HepG2 (cell line): ENCODE measurements at regions not wholly inside any gene's neighbourhood (a gene's known extent, or its start where the extent isn't known, plus 50 kb on each side); places are given as distances from the start of the nearest gene placed in this dataset.

Source experiments
- ATAC-seq: fragments of 200-7000 bp; cut with Tn5 transposase; 3 replicates; pipeline ENCODE4 v1.9.1; 2020; ENCODE audit warnings: mild to moderate bottlenecking, moderate library complexity
- BruUV-seq: library from RNA; stranded (reverse); fragments of 400-500 nt; replicated peaks from 2 replicates; lab custom pipeline; 2021; lab: Mats Ljungman, UMichigan
- CTCF ChIA-PET: fragments of 300-600 bp; formaldehyde crosslinking; extraction: SDS; loops from one replicate; lab custom pipeline; 2021; ENCODE audit warnings: low total read pairs, inconsistent platforms, low intra/inter-chr PET ratio; lab: Yijun Ruan, JAX
- POLR2A ChIA-PET: fragments of 350-600 bp; sonication (Branson Sonifier 250); formaldehyde crosslinking; loops from one replicate; lab custom pipeline; 2020; ENCODE audit warnings: antibody characterized with exemption, inconsistent platforms; lab: Yijun Ruan, JAX
- DNase-seq: peaks from one replicate; pipeline ENCODE4 v3.0.0-alpha.2; 2015; ENCODE audit warnings: low spot score
- FAIRE-seq: peaks from 3 replicates; lab custom pipeline; 2011; peaks lifted over from hg19 to GRCh38; lab: Jason Lieb, UNC
- H2AFZ ChIP-seq: one replicate; pipeline ENCODE4 v1.6.1; 2011; ENCODE audit warnings: low read length, inconsistent platforms
- H3K27ac ChIP-seq: fragments of 300-600 bp; 3 replicates; pipeline ENCODE4 v1.8.0; 2011; ENCODE audit warnings: mixed run types, mild to moderate bottlenecking, mixed read lengths, low read length, inconsistent platforms; ENCODE audit not compliant: insufficient read depth; ENCODE audit errors: extremely low read length
- H3K27me3 ChIP-seq, 2 experiments: fragments of 200-600 bp in 1 of 2; 2 replicates in 1 of 2; 3 replicates in 1 of 2; pipeline versions ENCODE4 v1.6.0 to v1.8.0; 2011; ENCODE audit warnings: low read length in 2 of 2, mild to moderate bottlenecking in 2 of 2, moderate library complexity in 2 of 2, inconsistent platforms in 1 of 2; ENCODE audit not compliant: insufficient read depth in 2 of 2, control insufficient read depth in 1 of 2
- H3K36me3 ChIP-seq, 2 experiments: fragments of 200-600 bp in 1 of 2; replicated peaks in 1 of 2; 2 replicates in 1 of 2; 3 replicates in 1 of 2; pipeline versions ENCODE4 v1.5.1 to v1.8.0; 2011; ENCODE audit warnings: low read length in 2 of 2, inconsistent platforms in 1 of 2; ENCODE audit not compliant: insufficient read depth in 2 of 2, control insufficient read depth in 1 of 2
- H3K4me1 ChIP-seq: 2 replicates; pipeline ENCODE4 v1.5.1; 2012; ENCODE audit warnings: low read length, inconsistent platforms; ENCODE audit not compliant: insufficient read depth
- H3K4me2 ChIP-seq: 2 replicates; pipeline ENCODE4 v1.6.0; 2011; ENCODE audit warnings: low read depth, low read length, inconsistent platforms
- H3K4me3 ChIP-seq, 3 experiments: fragments of 200-600 bp in 1 of 3; sonication (generic), shearing (Covaris generic) in 1 of 3; replicated peaks in 1 of 3; 2 replicates each; pipeline ENCODE4 v1.5.1; 2011 to 2016; ENCODE audit warnings: low read length in 3 of 3, inconsistent platforms in 2 of 3, low read depth in 2 of 3, mild to moderate bottlenecking in 2 of 3, control low read depth in 1 of 3, mixed read lengths in 1 of 3; ENCODE audit not compliant: insufficient read depth in 1 of 3
- H3K79me2 ChIP-seq: one replicate; pipeline ENCODE4 v1.6.1; 2011; ENCODE audit warnings: low read length, inconsistent platforms; ENCODE audit not compliant: insufficient read depth
- H3K9ac ChIP-seq: 2 replicates; pipeline ENCODE4 v1.6.0; 2011; ENCODE audit warnings: mild to moderate bottlenecking, low read depth, low read length, inconsistent platforms; ENCODE audit not compliant: insufficient read depth
- H3K9me3 ChIP-seq: 2 replicates; pipeline ENCODE4 v1.5.1; 2012; ENCODE audit warnings: mild to moderate bottlenecking, low read length
- H4K20me1 ChIP-seq: 2 replicates; pipeline ENCODE4 v1.6.0; 2011; ENCODE audit warnings: inconsistent platforms, mild to moderate bottlenecking, low read length, moderate library complexity; ENCODE audit not compliant: insufficient read depth
- ARID4A ChIP-seq: sonication (generic); formaldehyde crosslinking; IDR thresholded peaks from 2 replicates; pipeline ENCODE4 v1.5.0; 2020; ENCODE audit warnings: mild to moderate bottlenecking, missing genetic modification reagents, borderline replicate concordance
- ATF2 ChIP-seq: sonication (generic); formaldehyde crosslinking; IDR thresholded peaks from 2 replicates; pipeline ENCODE4 v1.4.0; 2020; ENCODE audit warnings: missing genetic modification reagents
- NCOR1 ChIP-seq: fragments of 200-600 bp; sonication (generic); IDR thresholded peaks from 2 replicates; pipeline ENCODE4 v1.7.0; 2017; ENCODE audit warnings: antibody characterized with exemption, low read length, borderline replicate concordance
- ZBTB37 ChIP-seq: sonication (generic); formaldehyde crosslinking; IDR thresholded peaks from 2 replicates; pipeline ENCODE4 v1.4.0; 2020; ENCODE audit warnings: mild to moderate bottlenecking, missing genetic modification reagents
- ZBTB46 ChIP-seq: sonication (generic); formaldehyde crosslinking; IDR thresholded peaks from 2 replicates; pipeline ENCODE4 v1.4.0; 2020; ENCODE audit warnings: mild to moderate bottlenecking, missing genetic modification reagents, borderline replicate concordance
- ZNF569 ChIP-seq: sonication (generic); formaldehyde crosslinking; IDR thresholded peaks from 2 replicates; pipeline ENCODE4 v1.5.0; 2020; ENCODE audit warnings: mild to moderate bottlenecking, missing genetic modification reagents, moderate library complexity, borderline replicate concordance
- ZNF768 ChIP-seq: sonication (generic); formaldehyde crosslinking; IDR thresholded peaks from 2 replicates; pipeline ENCODE4 v1.4.0; 2020; ENCODE audit warnings: missing genetic modification reagents
- ZSCAN30 ChIP-seq: sonication (generic); formaldehyde crosslinking; IDR thresholded peaks from 2 replicates; pipeline ENCODE4 v1.5.0; 2020; ENCODE audit warnings: mild to moderate bottlenecking, missing genetic modification reagents
- WGBS: methylation state at CpG from one replicate; pipeline ENCODE4 v1.1.6; 2017; ENCODE audit warnings: low lambda C conversion rate; 5-methylcytosine and 5-hydroxymethylcytosine counted together
- in situ Hi-C: cut with HindIII; loops from 2 replicates; pipeline ENCODE4 v1.10.0; 2017; ENCODE audit warnings: low pct_unique_long_range_greater_than_20kb; ENCODE audit not compliant: extremely low pct_ligation_motif_present
- intact Hi-C: fragments of 100-400 bp; cut with micrococcal nuclease; formaldehyde crosslinking; loops from one replicate; pipeline ENCODE4 v1.10.0; 2022; ENCODE audit not compliant: unreplicated experiment

- CTCF ChIA-PET: no interaction called here
- no peak for ATAC-seq
- H3K27me3 ChIP-seq: no peaks in the 10 kb centered on the region
- POLR2A ChIA-PET: no interaction called here
- no peak overlapping the region for H3K9ac ChIP-seq
- no peak for FAIRE-seq
- no peaks in the 10 kb centered on the region for H4K20me1 ChIP-seq
- 0 out of 2 replicates have a peak, but pooled peaks cover 6% of the 10 kb centered on the region for H3K9me3 ChIP-seq
- H3K27ac ChIP-seq: no peak overlapping the region
- DNase-seq: no peak
- intact Hi-C loops: no loop called here
- WGBS: 31% methylated on average over 2 of the region's 2 CpGs
- TF ChIP-seq ZNF768 (CRISPR knock-in tag): peak; percentile 68; the same call in 1 of the 2 replicates
- no peak for TF ChIP-seq ARID4A (CRISPR knock-in tag)
- TF ChIP-seq, all 625 proteins: peak for 1
- Histone ChIP-seq H2AFZ (no peak overlapping the region), H3K79me2 (no peaks in the 10 kb centered on the region), H3K4me1 (no peaks in the 10 kb centered on the region), H3K4me3 (no peak overlapping the region), H3K36me3 (no peaks in the 10 kb centered on the region), H3K4me2 (no peak overlapping the region)
- BruUV-seq: no TSS peak
- in situ Hi-C loops: no loop called here
These were observed 121.7 kb downstream of the IRX5 start for GRCh38 chr16:55052348-55052734.

- H3K4me3 ChIP-seq: no peak overlapping the region
- H2AFZ ChIP-seq: no peak overlapping the region
- WGBS: 45% methylated on average over 7 of the region's 11 CpGs
- DNase-seq (no peak), ATAC-seq (no peak), FAIRE-seq (no peak)
- no peaks in the 10 kb centered on the region for H3K79me2 ChIP-seq
- H3K27ac ChIP-seq: no peak overlapping the region
- ChIA-PET POLR2A (no interaction called here), CTCF (no interaction called here)
- no peak overlapping the region for H3K4me2 ChIP-seq
- H3K4me1 ChIP-seq: no peaks in the 10 kb centered on the region
- BruUV-seq: no TSS peak
- no peaks in the 10 kb centered on the region for H3K27me3 ChIP-seq
- 0 out of 2 replicates have a peak, but pooled peaks cover 6% of the 10 kb centered on the region for H3K9me3 ChIP-seq
- H3K36me3 ChIP-seq: no peaks in the 10 kb centered on the region
- H3K9ac ChIP-seq: no peak overlapping the region
- no peaks in the 10 kb centered on the region for H4K20me1 ChIP-seq
- intact Hi-C loops: no loop called here
- in situ Hi-C loops: no loop called here
- TF ChIP-seq NCOR1: no peak
- no peak for TF ChIP-seq ZBTB37
- TF ChIP-seq ZBTB46 (CRISPR knock-in tag): no peak
- no peak for TF ChIP-seq ZSCAN30 (CRISPR knock-in tag)
- TF ChIP-seq ZNF569 (CRISPR knock-in tag): no peak
- TF ChIP-seq ATF2 (CRISPR knock-in tag): no peak
These were observed 122.2 kb downstream of the IRX5 start for GRCh38 chr16:55052741-55053415.
